ENCODE measurements at regions not wholly inside any gene's neighbourhood (a gene's known extent, or its start where the extent isn't known, plus 50 kb on each side); places are given as distances from the start of the nearest gene placed in this dataset.

- no peak for FAIRE-seq
Measured at GRCh38 chr7:18370633-18371032, 124.9 kb upstream of the HDAC9 start.

GRCh38 chr7:18378989-18379605, 116.5 kb upstream of the HDAC9 start:
- FAIRE-seq: no peak

GRCh38 chr7:18384491-18385143, 110.9 kb upstream of the HDAC9 start:
- FAIRE-seq: no peak

- no peak for FAIRE-seq
Measured at GRCh38 chr7:18386607-18387006, 108.9 kb upstream of the HDAC9 start.

GRCh38 chr7:18387191-18387735, 108.3 kb upstream of the HDAC9 start:
- no peak for FAIRE-seq

GRCh38 chr7:18390535-18390907, 105.0 kb upstream of the HDAC9 start:
- no peak for FAIRE-seq

- no peak for FAIRE-seq
Measured at GRCh38 chr7:18393465-18394118, 102.0 kb upstream of the HDAC9 start.

GRCh38 chr7:18395868-18396267, 99.7 kb upstream of the HDAC9 start:
- FAIRE-seq: no peak

- FAIRE-seq: no peak
Measured at GRCh38 chr7:18396953-18397352, 98.6 kb upstream of the HDAC9 start.

- no peak for FAIRE-seq
Measured at GRCh38 chr7:18399436-18400235, 95.9 kb upstream of the HDAC9 start.

GRCh38 chr7:18400275-18400674, 95.3 kb upstream of the HDAC9 start:
- no peak for FAIRE-seq

GRCh38 chr7:18400726-18401125, 94.8 kb upstream of the HDAC9 start:
- no peak for FAIRE-seq

- no peak for FAIRE-seq
Measured at GRCh38 chr7:18401757-18402156, 93.8 kb upstream of the HDAC9 start.

GRCh38 chr7:18402488-18403183, 92.9 kb upstream of the HDAC9 start:
- no peak for FAIRE-seq

- FAIRE-seq: no peak
Measured at GRCh38 chr7:18405726-18406125, 89.8 kb upstream of the HDAC9 start.

GRCh38 chr7:18407385-18407784, 88.2 kb upstream of the HDAC9 start:
- FAIRE-seq: no peak

GRCh38 chr7:18408461-18408860, 87.1 kb upstream of the HDAC9 start:
- no peak for FAIRE-seq

GRCh38 chr7:18408868-18409267, 86.7 kb upstream of the HDAC9 start:
- FAIRE-seq: no peak

- no peak for FAIRE-seq
Measured at GRCh38 chr7:18413447-18413846, 82.1 kb upstream of the HDAC9 start.

- no peak for FAIRE-seq
Measured at GRCh38 chr7:18414885-18415284, 80.7 kb upstream of the HDAC9 start.

- FAIRE-seq: no peak
Measured at GRCh38 chr7:18416988-18417387, 78.6 kb upstream of the HDAC9 start.

- FAIRE-seq: no peak
Measured at GRCh38 chr7:18419456-18419855, 76.1 kb upstream of the HDAC9 start.

- no peak for FAIRE-seq
Measured at GRCh38 chr7:18420108-18420507, 75.4 kb upstream of the HDAC9 start.

All from TTC549 (cell line).